M059J (cell line): ENCODE measurements at regions not wholly inside any gene's neighbourhood (a gene's known extent, or its start where the extent isn't known, plus 50 kb on each side); places are given as distances from the start of the nearest gene placed in this dataset.

Experiments
- DNase-seq: peaks from one replicate; pipeline ENCODE4 v3.0.0-alpha.2; 2012; ENCODE audit warnings: low read depth

GRCh38 chrX:13147733-13148132 is 103.3 kb upstream of the FAM9C start:
- no peak for DNase-seq

GRCh38 chrX:13147147-13147546 is 102.7 kb upstream of the FAM9C start:
- DNase-seq: no peak

DNA sequence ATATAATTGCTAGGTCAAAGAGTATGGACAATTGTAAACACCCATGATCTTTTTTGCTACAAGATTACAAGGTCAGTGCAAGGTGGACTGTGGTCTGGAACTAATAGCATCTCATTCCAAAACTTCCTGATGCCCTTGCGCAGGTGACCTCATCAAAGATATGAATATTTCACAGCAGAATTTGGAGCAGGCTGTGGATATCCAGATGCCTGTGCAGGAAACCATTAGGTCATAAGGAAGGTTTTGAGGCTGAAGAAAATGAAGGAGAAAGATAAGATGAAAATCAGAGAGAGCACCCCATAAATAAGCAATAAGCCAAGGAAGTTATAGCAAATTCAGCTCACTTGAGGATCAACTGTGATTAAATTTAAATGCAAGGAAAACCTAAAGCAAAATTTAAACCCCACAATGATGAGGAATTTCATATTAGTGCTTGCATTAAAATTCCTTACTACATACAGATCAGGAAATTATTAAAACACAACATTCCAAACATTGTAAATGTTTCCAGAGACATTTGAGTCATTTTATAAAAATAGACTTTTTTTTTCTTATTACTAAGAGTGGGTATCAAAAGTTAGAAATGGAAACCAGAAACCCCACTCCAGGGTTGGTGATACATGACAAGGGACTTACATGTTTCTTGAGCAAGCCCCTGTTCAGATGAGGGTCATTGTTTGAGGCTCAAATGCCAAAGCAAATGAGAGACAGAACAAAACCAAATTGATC is 100.7 kb upstream of the FAM9C start:
- DNase-seq: no peak

GRCh38 chrX:13142891-13143290 is 98.5 kb upstream of the FAM9C start:
- no peak for DNase-seq

DNA sequence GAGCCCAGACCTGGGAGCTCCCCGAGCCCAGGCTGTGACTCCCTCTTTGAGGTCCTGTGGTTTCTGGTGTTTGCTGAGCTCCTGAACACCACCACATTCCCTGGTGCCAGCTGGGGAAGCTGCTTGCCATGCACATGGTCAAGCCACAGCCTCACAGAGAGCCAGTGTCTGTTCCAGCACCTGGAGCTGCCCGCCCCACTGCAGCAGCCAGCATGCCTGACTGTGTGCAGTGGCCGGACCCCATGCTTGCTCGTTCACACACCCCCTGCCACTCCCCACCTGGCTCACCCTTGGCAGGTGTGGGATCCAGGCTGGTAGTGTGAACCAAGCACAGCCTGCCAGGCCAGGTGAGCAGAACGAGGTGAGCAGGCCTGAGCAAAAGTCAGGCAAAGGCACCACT is 95.6 kb upstream of the FAM9C start:
- no peak for DNase-seq

GRCh38 chrX:13131396-13132137 is 87.1 kb upstream of the FAM9C start:
- peak; percentile 91 for DNase-seq

DNA sequence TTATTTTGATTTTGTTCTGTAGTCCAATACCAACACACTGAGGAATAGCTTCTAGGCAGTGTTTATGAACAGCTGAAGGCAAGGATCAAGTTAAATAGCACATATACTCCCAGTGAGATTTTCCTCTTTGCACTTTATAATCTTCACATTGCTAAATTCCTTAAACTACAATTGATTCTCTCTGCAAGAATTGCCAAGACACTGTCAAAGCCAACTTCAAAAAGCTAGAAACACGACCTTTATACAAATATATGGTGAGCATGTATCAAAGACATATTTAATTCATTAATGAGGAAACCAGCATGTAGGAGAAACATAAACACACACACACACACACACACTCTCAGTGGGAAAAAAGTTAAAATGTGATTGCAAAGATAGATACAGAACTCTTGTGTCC is 86.4 kb upstream of the FAM9C start:
- DNase-seq: no peak

GRCh38 chrX:13128104-13128503 is 83.7 kb upstream of the FAM9C start:
- DNase-seq: no peak

DNA sequence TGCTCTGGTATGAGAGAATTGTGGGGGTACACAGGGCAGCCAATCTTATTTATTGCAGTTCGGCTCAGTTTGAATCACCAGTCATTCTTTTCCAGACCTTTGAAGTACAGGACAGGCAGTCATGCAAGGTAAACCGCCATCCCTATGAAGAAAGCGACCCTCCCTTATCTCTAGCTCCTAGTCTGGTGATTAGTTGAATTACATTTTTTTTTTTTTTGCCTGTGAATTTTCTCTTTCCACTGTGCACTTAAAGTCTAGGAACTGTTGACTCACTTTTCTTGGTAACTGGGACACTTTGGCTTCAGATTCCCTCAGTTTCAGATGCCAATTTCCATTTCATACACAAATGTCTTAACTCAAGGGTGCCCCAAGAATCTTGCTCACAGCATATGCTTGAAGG is 82.4 kb upstream of the FAM9C start:
- DNase-seq: peak; percentile 74

- DNase-seq: no peak
These were observed 80.8 kb upstream of the FAM9C start for GRCh38 chrX:13125188-13125587.

- DNase-seq: peak; percentile 66
These were observed 79.5 kb upstream of the FAM9C start for GRCh38 chrX:13123857-13124345.

GRCh38 chrX:13123247-13123856 is 78.9 kb upstream of the FAM9C start:
- no peak for DNase-seq

DNA sequence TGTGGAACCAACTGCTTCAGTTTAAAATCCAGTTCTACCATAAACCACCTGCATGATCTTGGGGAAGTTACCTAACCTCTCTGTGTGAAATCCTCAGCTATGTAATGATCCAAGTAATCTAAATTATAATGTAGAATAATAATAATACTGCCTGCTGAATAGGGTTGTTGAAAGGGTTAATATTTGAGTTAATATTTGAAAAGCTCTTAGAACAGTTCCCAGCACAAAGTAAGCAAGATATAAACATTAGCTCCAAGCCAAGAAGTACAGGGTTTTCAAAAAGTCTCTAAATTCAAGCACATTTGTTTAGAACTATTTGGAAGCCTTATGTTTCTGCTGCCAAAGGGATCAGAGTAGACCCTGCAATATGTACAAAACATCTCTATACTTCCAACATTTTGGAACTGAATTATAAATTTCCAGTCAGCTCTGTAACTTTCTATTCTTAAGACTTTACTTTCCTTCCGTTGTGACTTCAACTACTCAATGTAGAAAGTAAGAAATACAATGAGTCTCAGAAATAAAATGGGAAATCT is 76.7 kb upstream of the FAM9C start:
- DNase-seq: no peak

GRCh38 chrX:13120017-13120416 is 75.6 kb upstream of the FAM9C start:
- DNase-seq: peak; percentile 63

GRCh38 chrX:13119386-13119785 is 75.0 kb upstream of the FAM9C start:
- DNase-seq: peak; percentile 76

DNA sequence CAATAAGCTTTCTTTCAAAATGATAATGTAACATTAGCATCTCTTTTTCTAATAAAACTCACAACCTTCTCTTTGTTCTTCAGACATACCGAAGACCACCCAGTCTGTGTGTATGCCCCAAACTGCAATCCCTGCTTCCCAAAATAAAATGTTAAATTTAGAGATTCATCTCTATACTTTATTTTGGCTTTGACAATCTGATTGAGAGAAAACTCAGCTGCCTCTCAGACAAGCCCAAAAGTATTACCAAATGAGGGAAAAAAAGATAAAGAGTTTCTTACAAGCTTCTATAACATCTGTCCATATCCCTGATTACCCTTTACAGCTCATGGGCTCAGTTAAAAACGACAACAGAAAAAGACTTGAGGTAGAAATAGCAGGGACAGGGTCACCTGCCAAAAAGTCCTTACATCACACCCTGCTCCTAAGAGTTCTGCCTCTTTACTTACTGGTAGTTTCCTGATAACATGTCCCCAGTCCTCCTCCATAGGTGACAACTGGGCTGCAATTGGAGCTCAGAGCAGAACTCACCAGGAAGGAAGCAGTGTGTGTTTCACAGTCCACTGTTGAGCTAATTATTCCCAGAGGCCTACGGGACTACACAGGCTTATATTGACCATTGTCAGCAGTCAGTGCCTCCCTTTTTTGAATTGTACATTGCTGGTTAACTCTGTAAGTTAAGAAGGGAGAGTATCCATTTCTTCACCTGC is 70.9 kb upstream of the FAM9C start:
- DNase-seq: no peak

DNA sequence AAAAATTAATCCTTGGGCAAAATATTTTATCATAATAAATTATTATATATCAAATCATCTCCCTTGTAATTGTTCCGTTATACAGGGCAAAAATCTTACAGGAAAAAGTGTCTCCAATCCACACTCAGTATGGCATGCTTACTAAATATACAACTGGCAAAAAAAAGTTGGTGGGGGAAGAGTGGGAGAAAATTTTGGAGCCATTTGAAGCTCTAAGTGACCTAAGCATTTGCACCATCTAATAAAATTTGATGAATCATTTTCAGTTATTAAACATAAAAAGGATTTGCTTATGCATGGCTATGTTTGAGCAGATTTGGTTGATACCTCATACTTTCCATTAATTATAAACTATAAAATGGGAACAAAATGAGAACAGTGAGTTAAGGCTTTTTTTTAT is 68.1 kb upstream of the FAM9C start:
- DNase-seq: peak; percentile 54

- peak; percentile 96 for DNase-seq
These were observed 66.3 kb upstream of the FAM9C start for GRCh38 chrX:13110433-13111324.

DNA sequence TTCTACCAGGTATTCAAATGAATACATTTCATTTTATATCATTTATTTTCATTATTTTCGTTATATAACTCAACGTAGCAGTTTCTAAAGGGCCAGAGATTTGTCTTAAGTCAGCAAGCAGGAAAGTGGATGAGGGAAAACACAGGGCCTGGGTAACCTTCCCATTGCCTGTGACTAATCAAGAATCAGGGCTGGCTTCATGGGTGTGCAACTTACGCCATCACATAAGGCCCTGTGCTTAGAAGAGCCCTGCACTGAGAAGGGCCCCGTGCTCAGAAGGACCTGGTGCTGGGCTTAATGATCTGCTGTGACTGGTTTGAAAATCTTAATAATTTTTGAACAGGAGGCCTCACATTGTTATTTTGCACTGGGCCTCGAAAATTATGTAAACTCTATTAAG is 65.4 kb upstream of the FAM9C start:
- no peak for DNase-seq

DNA sequence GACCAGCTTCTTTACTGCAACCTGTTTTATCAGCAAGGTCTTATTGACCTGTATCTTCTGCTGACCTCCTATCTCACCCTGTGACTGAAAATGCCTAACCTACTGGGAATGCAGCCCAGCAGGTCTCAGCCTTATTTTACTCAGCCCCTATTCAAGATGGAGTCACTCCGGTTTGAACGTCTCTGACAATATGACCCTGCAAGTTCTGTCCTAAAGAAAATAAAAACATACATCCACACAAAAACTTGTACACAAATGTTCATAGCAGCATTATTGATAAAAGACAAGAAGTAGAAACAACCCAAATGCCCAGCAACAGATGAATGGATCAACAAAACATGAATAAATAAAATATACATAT is 59.5 kb upstream of the FAM9C start:
- no peak for DNase-seq
